GM12878 (cell line): ENCODE measurements at regions not wholly inside any gene's neighbourhood (a gene's known extent, or its start where the extent isn't known, plus 50 kb on each side); places are given as distances from the start of the nearest gene placed in this dataset.

Experiments used
- ATAC-seq: fragments of 200-7000 bp; cut with Tn5 transposase; 3 replicates; pipeline ENCODE4 v1.9.1; 2020; ENCODE audit warnings: mild to moderate bottlenecking, moderate library complexity
- BruUV-seq: library from RNA; stranded (reverse); fragments of 400-500 nt; replicated peaks from 2 replicates; lab custom pipeline; 2021; lab: Mats Ljungman, UMichigan
- CTCF ChIA-PET: fragments of 300-600 bp; sonication (Branson Sonifier 250); formaldehyde crosslinking; extraction: SDS; loops from one replicate; lab custom pipeline; 2021; ENCODE audit warnings: inconsistent platforms; lab: Yijun Ruan, JAX
- POLR2A ChIA-PET: fragments of 350-600 bp; formaldehyde crosslinking; extraction: SDS; loops from one replicate; lab custom pipeline; 2021; ENCODE audit warnings: inconsistent platforms; lab: Charles Lee
- RAD21 ChIA-PET: fragments of 300-600 bp; sonication (Branson Sonifier 250); formaldehyde crosslinking; loops from one replicate; lab custom pipeline; 2023; ENCODE audit warnings: antibody characterized with exemption; ENCODE audit not compliant: unreplicated experiment; lab: Charles Lee
- SMC1A ChIA-PET: fragments of 300-600 bp; sonication (Branson Sonifier 250); formaldehyde crosslinking; loops from one replicate; lab custom pipeline; 2023; ENCODE audit not compliant: unreplicated experiment, uncharacterized antibody; lab: Charles Lee
- DNase-seq: peaks from one replicate; pipeline ENCODE4 v3.0.0-alpha.2; 2011; ENCODE audit warnings: low read depth, low spot score
- FAIRE-seq: peaks from 3 replicates; lab custom pipeline; 2011; peaks lifted over from hg19 to GRCh38; lab: Jason Lieb, UNC
- H2AFZ ChIP-seq: 2 replicates; pipeline ENCODE4 v1.6.0; 2011; ENCODE audit warnings: low read depth, low read length, control low read depth; ENCODE audit not compliant: control insufficient read depth
- H3K27ac ChIP-seq: 2 replicates; pipeline ENCODE4 v1.5.1; 2011; ENCODE audit warnings: control low read depth; ENCODE audit not compliant: control insufficient read depth, insufficient read depth
- H3K27me3 ChIP-seq, 2 experiments: replicated peaks in 1 of 2; 2 replicates each; pipeline versions ENCODE4 v1.6.0 to v1.6.1; 2011; ENCODE audit warnings: low read length in 1 of 2; ENCODE audit not compliant: control insufficient read depth in 2 of 2, insufficient read depth in 2 of 2
- H3K36me3 ChIP-seq, 2 experiments: 2 replicates each; pipeline ENCODE4 v1.5.1; 2011; ENCODE audit warnings: low read length in 1 of 2; ENCODE audit not compliant: control insufficient read depth in 2 of 2, insufficient read depth in 2 of 2
- H3K4me1 ChIP-seq: 2 replicates; pipeline ENCODE4 v1.6.1; 2011; ENCODE audit warnings: mild to moderate bottlenecking, low read length, moderate library complexity, mixed read lengths; ENCODE audit not compliant: control insufficient read depth, insufficient read depth
- H3K4me2 ChIP-seq: 2 replicates; pipeline ENCODE4 v1.6.0; 2011; ENCODE audit warnings: control low read depth; ENCODE audit not compliant: control insufficient read depth, insufficient read depth
- H3K4me3 ChIP-seq: fragments of 200-600 bp; sonication (generic); 2 replicates; pipeline ENCODE4 v1.5.1; 2016
- H3K79me2 ChIP-seq: 2 replicates; pipeline ENCODE4 v1.6.0; 2011; ENCODE audit warnings: low read length; ENCODE audit not compliant: control insufficient read depth, insufficient read depth
- H3K9ac ChIP-seq: 2 replicates; pipeline ENCODE4 v1.8.0; 2011; ENCODE audit warnings: low read length, control low read depth, mixed read lengths; ENCODE audit not compliant: control insufficient read depth, insufficient read depth
- H3K9me3 ChIP-seq: replicated peaks from 3 replicates; pipeline ENCODE4 v1.5.1; 2011; ENCODE audit warnings: mild to moderate bottlenecking, low read length; ENCODE audit not compliant: control insufficient read depth, insufficient read depth
- H4K20me1 ChIP-seq: 2 replicates; pipeline ENCODE4 v1.6.0; 2011; ENCODE audit not compliant: control insufficient read depth, insufficient read depth
- ESRRA ChIP-seq: IDR thresholded peaks from 2 replicates; pipeline ENCODE4 v1.6.1; 2012; ENCODE audit warnings: mild to moderate bottlenecking, low read length, improper control_type of control experiment
- GABPA ChIP-seq: IDR thresholded peaks from 2 replicates; pipeline ENCODE4 v1.6.1; 2014; ENCODE audit warnings: antibody characterized with exemption, low read depth, mild to moderate bottlenecking, inconsistent platforms
- IRF5 ChIP-seq: fragments of 450-650 bp; IDR thresholded peaks from 2 replicates; pipeline ENCODE4 v1.6.1; 2017; ENCODE audit warnings: borderline replicate concordance
- JUNB ChIP-seq: IDR thresholded peaks from 2 replicates; pipeline ENCODE4 v1.6.1; 2016; ENCODE audit warnings: antibody characterized with exemption, mild to moderate bottlenecking
- MEF2B ChIP-seq: fragments of 450-650 bp; IDR thresholded peaks from 2 replicates; pipeline ENCODE4 v1.6.1; 2018; ENCODE audit warnings: mild to moderate bottlenecking, moderate library complexity; ENCODE audit not compliant: partially characterized antibody, poor library complexity, severe bottlenecking
- MTA3 ChIP-seq: IDR thresholded peaks from 2 replicates; pipeline ENCODE4 v1.6.1; 2012; ENCODE audit warnings: low read length, inconsistent platforms, borderline replicate concordance
- PAX5 ChIP-seq: IDR thresholded peaks from 2 replicates; pipeline ENCODE4 v1.6.1; 2011; ENCODE audit warnings: low read depth, low read length, borderline replicate concordance
- POLR2AphosphoS2 ChIP-seq: IDR thresholded peaks from 2 replicates; pipeline ENCODE4 v1.6.1; 2011; ENCODE audit warnings: low read depth, mild to moderate bottlenecking, low read length, improper control_type of control experiment, moderate library complexity
- SRF ChIP-seq, 2 experiments: IDR thresholded peaks; 2 replicates each; pipeline ENCODE4 v1.6.1; 2011; ENCODE audit warnings: low read depth in 2 of 2, low read length in 2 of 2, mild to moderate bottlenecking in 1 of 2, moderate library complexity in 1 of 2
- STAT3 ChIP-seq: IDR thresholded peaks from 2 replicates; pipeline ENCODE4 v1.6.1; 2011; ENCODE audit warnings: low read depth, low read length, improper control_type of control experiment
- WGBS: methylation state at CpG from one replicate; pipeline ENCODE4 v1.1.6; 2016; ENCODE audit warnings: low lambda C conversion rate; ENCODE audit not compliant: insufficient replicate concordance, insufficient coverage; ENCODE audit errors: missing lambda C conversion rate; 5-methylcytosine and 5-hydroxymethylcytosine counted together
- in situ Hi-C: fragments of 300-500 bp; cut with MboI; formaldehyde crosslinking; loops from 9 replicates; pipeline ENCODE4 v1.14.3; 2018; ENCODE audit warnings: mixed read lengths
- intact Hi-C: fragments of 100-400 bp; cut with micrococcal nuclease; formaldehyde crosslinking; loops from one replicate; pipeline ENCODE4 v1.14.2; 2022; ENCODE audit not compliant: unreplicated experiment
- TF ChIP-seq, protein P1 (sequence below): fragments of 150-350 bp; IDR thresholded peaks from 2 replicates; pipeline ENCODE4 v1.6.1; 2014; ENCODE audit warnings: mild to moderate bottlenecking, low read depth, low read length

DNA sequence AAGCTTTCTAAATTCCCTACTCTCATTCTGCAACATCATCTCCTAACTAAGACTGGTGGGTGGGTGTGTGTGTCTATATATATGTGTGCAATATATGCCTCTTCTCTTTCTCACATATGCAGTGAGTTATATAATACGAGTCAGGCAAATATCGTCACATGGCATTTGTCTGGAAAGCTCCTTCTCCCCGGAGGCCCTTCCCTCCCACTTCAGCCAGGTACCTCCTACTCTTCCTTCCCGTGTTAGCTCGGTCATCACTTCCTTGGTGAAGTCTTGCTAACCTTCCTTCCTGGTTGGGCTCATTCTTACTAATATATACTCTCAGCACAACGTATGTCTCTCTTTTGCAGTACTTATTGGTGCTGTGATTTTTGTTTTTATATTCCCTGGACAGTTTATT, 66.4 kb upstream of the NCK2 start:
- intact Hi-C loops: no loop called here
- Histone ChIP-seq H2AFZ (no peak overlapping the region), H4K20me1 (no peaks in the 10 kb centered on the region), H3K4me2 (no peak overlapping the region), H3K9ac (no peak overlapping the region), H3K4me3 (no peak overlapping the region), H3K27ac (no peak overlapping the region), H3K27me3 (no peaks in the 10 kb centered on the region; a peak in 2 of 4 replicates), H3K79me2 (no peaks in the 10 kb centered on the region), H3K9me3 (no peaks in the 10 kb centered on the region), H3K4me1 (no peaks in the 10 kb centered on the region), H3K36me3 (no peaks in the 10 kb centered on the region)
- DNase-seq: no peak
- ChIA-PET RAD21 (no interaction called here), POLR2A (no interaction called here), SMC1A (interaction anchor here (0.6 kb wide), 1 partner anchor 853 kb away, joined by 3 read pairs; no protein-coding TSS in a partner anchor), CTCF (no interaction called here)
- no TSS peak for BruUV-seq
- no peak for FAIRE-seq
- no peak for ATAC-seq
- 28% methylated on average over 6 of the region's 6 CpGs for WGBS
- in situ Hi-C loops: no loop called here
- TF ChIP-seq PAX5: no peak
- no peak for TF ChIP-seq JUNB
- TF ChIP-seq IRF5: no peak
- TF ChIP-seq GABPA: no peak
- TF ChIP-seq SRF (IDR thresholded peaks at IDR 0.05; ENCODE audit: low read depth in 2 of 2, low read length in 2 of 2): no peak
- TF ChIP-seq, protein P1, sequence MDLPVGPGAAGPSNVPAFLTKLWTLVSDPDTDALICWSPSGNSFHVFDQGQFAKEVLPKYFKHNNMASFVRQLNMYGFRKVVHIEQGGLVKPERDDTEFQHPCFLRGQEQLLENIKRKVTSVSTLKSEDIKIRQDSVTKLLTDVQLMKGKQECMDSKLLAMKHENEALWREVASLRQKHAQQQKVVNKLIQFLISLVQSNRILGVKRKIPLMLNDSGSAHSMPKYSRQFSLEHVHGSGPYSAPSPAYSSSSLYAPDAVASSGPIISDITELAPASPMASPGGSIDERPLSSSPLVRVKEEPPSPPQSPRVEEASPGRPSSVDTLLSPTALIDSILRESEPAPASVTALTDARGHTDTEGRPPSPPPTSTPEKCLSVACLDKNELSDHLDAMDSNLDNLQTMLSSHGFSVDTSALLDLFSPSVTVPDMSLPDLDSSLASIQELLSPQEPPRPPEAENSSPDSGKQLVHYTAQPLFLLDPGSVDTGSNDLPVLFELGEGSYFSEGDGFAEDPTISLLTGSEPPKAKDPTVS: no peak
- no peak for TF ChIP-seq ESRRA
- TF ChIP-seq MTA3: no peak
- no peak for TF ChIP-seq STAT3
- TF ChIP-seq POLR2AphosphoS2: no peak
- no peak for TF ChIP-seq MEF2B
